GM23248 (cell line): ENCODE measurements at regions not wholly inside any gene's neighbourhood (a gene's known extent, or its start where the extent isn't known, plus 50 kb on each side); places are given as distances from the start of the nearest gene placed in this dataset.

Experiments
- EZH2 ChIP-seq: fragments of 200-600 bp; sonication (generic); IDR thresholded peaks from 2 replicates; pipeline ENCODE4 v1.6.1; 2018; ENCODE audit warnings: antibody characterized with exemption, mild to moderate bottlenecking; ENCODE audit not compliant: insufficient read depth, poor library complexity, severe bottlenecking
- EZH2phosphoT487 ChIP-seq: fragments of 200-600 bp; sonication (generic); IDR thresholded peaks from 2 replicates; pipeline ENCODE4 v1.6.1; 2018; ENCODE audit warnings: antibody characterized with exemption, moderate library complexity, mild to moderate bottlenecking, low read depth; ENCODE audit not compliant: insufficient read depth

DNA sequence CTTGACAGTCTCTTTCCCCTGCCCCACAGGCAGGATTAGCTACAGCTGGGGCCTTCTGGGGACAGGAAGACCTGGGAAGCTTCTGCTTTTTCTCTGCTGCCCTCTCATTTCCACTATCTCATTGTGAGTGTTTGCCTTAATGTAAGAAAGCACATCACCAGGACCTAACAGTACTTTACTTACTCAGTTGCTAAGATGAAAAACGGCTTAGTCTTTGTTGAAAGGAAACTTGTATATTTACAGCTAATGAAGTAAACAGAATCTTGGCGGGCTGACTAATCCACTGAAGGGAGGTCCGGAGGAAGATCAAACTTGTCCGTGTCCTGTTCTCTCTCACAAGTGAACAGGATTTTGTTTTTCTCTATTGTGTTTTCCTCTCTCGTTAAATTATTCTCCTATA is 128.6 kb downstream of the SOD2 start:
- no peak for TF ChIP-seq EZH2
- TF ChIP-seq EZH2phosphoT487, result no peak
